Bronchial epithelial cell (primary cell): ENCODE measurements at regions not wholly inside any gene's neighbourhood (a gene's known extent, or its start where the extent isn't known, plus 50 kb on each side); places are given as distances from the start of the nearest gene placed in this dataset.
"Not testable (repeated sequence)": the region's sequence is repeated elsewhere in the genome, so short reads cannot be mapped to it uniquely, and the experiment has no call there.

Experiments used
- DNase-seq: peaks from one replicate; pipeline ENCODE4 v3.0.0-alpha.2; 2010; ENCODE audit warnings: low read depth
- FAIRE-seq: peaks from 2 replicates; lab custom pipeline; 2011; peaks lifted over from hg19 to GRCh38; lab: Jason Lieb, UNC
- H3K27me3 ChIP-seq: 2 replicates; pipeline ENCODE4 v1.5.1; 2011; ENCODE audit warnings: low read length; ENCODE audit not compliant: control insufficient read depth, insufficient read depth
- H3K36me3 ChIP-seq: 2 replicates; pipeline ENCODE4 v1.5.1; 2011; ENCODE audit warnings: low read length; ENCODE audit not compliant: control insufficient read depth, insufficient read depth
- H3K4me3 ChIP-seq: 2 replicates; pipeline ENCODE4 v1.5.1; 2011; ENCODE audit warnings: mild to moderate bottlenecking, low read depth, low read length, control low read depth
- CTCF ChIP-seq: IDR thresholded peaks from 2 replicates; pipeline ENCODE4 v1.5.1; 2011; ENCODE audit warnings: mild to moderate bottlenecking, moderate library complexity, low read length, control low read depth, inconsistent platforms; ENCODE audit not compliant: insufficient read depth, severe bottlenecking

- TF ChIP-seq CTCF = no peak
- Histone ChIP-seq H3K36me3 (no peaks in the 10 kb centered on the region), H3K4me3 (no peak overlapping the region), H3K27me3 (no peaks in the 10 kb centered on the region)
- FAIRE-seq = no peak
- no peak for DNase-seq
These were observed 167.0 kb upstream of the CREB1 start for GRCh38 chr2:207362716-207363115.

DNA sequence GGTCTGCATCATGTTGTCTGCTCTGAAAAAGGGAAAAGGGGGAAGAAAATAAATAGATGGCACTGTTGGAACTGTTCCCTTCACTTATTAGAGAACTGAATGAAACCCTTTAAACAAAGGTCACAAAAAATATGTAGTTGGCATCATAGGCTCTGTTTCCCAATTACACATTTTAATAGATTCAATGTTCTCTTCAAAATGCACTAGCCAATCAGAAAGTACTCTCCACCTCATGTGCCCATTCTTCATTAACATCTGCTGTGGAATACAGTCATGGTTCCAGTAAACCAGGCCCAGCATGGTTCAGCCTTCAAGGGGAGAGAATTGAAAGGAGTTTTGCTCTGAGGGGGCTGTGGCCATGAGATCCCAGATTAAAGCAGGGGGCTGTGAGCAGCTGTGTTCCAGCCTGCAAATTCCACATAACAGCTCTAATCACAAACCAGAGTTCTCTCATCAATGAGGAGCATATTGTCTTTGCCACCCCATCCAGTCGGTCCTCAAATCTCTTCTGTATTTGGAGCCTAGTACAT lies 165.9 kb upstream of the CREB1 start:
- Histone ChIP-seq H3K27me3 (no peaks in the 10 kb centered on the region), H3K36me3 (no peaks in the 10 kb centered on the region), H3K4me3 (no peak overlapping the region)
- no peak for FAIRE-seq
- TF ChIP-seq CTCF = no peak
- DNase-seq = no peak

DNA sequence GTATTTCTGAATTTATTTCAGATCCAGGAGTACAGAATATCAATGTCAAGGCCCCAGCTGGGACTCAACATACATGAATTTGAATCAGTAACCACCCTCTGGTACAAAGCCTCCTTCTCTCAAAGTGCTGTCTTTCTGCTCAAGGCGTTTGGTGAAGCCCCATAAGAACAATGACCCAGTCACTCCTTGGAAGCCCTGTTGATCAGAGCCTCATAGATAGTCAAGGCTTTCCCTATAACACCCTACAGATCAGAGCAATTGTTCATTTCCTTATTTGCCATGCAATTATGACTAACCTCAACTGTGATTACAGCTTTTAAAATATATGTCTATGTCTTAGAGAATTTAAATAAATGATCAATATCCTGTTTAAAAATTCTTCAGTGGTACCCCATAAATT lies 159.1 kb upstream of the CREB1 start:
- H3K4me3 ChIP-seq = no peak overlapping the region
- peak; percentile 23 for FAIRE-seq

DNA sequence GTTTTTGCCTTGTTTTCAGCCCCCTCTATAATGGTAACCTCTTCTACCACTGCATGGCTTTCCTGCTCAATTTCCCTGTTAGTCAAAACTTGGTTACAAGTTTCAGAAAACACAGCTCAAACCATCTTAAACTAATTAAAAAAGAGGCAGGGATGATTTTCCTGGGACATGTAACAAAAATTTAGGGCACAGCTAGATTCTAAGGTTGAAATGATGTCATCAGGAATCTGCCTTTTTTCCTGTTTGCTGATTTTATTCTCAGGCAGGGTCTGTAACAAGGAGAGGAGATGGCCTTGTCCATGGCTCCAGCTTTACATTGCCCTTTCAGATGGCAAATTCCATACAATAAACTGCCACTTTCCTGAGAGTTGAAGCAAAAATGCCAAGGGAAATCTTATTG lies 157.9 kb upstream of the CREB1 start:
- DNase-seq = no peak
- Histone ChIP-seq H3K36me3 (no peaks in the 10 kb centered on the region), H3K27me3 (no peaks in the 10 kb centered on the region), H3K4me3 (no peak overlapping the region)
- no peak for TF ChIP-seq CTCF
- FAIRE-seq = no peak

More for the DNA sequence above, 159.1 kb upstream of the CREB1 start:
- Histone ChIP-seq H3K27me3 (no peaks in the 10 kb centered on the region), H3K36me3 (no peaks in the 10 kb centered on the region)
- no peak for TF ChIP-seq CTCF
- DNase-seq = peak; percentile 70

- H3K4me3 ChIP-seq = no peak overlapping the region
- no peak for FAIRE-seq
- H3K27me3 ChIP-seq = no peaks in the 10 kb centered on the region
- DNase-seq = no peak
- no peaks in the 10 kb centered on the region for H3K36me3 ChIP-seq
- no peak for TF ChIP-seq CTCF
These were observed 157.3 kb upstream of the CREB1 start for GRCh38 chr2:207372483-207372882.

DNA sequence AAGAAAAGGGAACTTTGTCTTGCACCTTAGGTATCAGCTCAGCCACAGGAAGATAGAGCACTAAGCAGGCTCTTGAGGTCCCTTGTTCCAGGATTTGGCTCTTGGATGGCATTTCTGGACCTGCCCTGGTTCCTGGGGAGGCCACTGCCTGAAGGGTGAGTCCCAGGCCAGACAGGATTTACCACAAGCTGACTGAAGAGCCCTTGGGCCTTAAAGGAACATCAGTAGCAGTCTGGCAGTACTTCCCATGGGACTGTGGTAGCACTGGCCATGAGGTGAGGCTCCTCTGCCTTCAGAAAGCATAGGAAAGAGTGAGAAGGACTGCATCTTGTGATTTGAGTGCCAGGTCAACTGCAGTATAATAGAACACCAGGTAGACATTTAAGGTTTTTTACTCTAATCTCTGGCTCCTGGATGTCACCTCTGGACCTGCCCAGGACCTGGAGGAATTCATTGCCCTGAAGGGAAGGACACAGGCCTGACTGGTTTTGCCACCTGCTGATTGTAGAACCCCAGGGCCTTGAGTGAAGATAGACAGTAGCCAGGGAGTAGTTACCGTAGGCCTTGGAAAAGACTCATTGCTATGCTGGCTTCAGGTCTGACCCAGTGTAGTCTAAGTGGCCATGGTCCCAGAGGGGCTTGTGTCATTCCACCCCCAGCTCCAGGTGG lies 154.4 kb upstream of the CREB1 start:
- DNase-seq = peak; percentile 26
- H3K27me3 ChIP-seq = no peaks in the 10 kb centered on the region
- no peak overlapping the region for H3K4me3 ChIP-seq
- H3K36me3 ChIP-seq = no peaks in the 10 kb centered on the region
- no peak for FAIRE-seq
- TF ChIP-seq CTCF = no peak

- not testable (repeated sequence) for FAIRE-seq, H3K4me3 ChIP-seq, DNase-seq, H3K36me3 ChIP-seq, H3K27me3 ChIP-seq
These were observed 151.1 kb upstream of the CREB1 start for GRCh38 chr2:207378620-207379019.
